HK-2 (cell line): ENCODE measurements at regions not wholly inside any gene's neighbourhood (a gene's known extent, or its start where the extent isn't known, plus 50 kb on each side); places are given as distances from the start of the nearest gene placed in this dataset.
"Not testable (repeated sequence)": the region's sequence is repeated elsewhere in the genome, so short reads cannot be mapped to it uniquely, and the experiment has no call there.

Source experiments
- DNase-seq: peaks from one replicate; pipeline ENCODE4 v3.0.0-alpha.2; 2018; ENCODE audit not compliant: unreplicated experiment

- DNase-seq, result no peak
Measured at GRCh38 chr13:111492958-111493357, 172.5 kb downstream of the TEX29 start.

- DNase-seq, result no peak
Measured at GRCh38 chr13:111493468-111493867, 173.0 kb downstream of the TEX29 start.

- no peak for DNase-seq
Measured at GRCh38 chr13:111494641-111495040, 174.2 kb downstream of the TEX29 start.

DNA sequence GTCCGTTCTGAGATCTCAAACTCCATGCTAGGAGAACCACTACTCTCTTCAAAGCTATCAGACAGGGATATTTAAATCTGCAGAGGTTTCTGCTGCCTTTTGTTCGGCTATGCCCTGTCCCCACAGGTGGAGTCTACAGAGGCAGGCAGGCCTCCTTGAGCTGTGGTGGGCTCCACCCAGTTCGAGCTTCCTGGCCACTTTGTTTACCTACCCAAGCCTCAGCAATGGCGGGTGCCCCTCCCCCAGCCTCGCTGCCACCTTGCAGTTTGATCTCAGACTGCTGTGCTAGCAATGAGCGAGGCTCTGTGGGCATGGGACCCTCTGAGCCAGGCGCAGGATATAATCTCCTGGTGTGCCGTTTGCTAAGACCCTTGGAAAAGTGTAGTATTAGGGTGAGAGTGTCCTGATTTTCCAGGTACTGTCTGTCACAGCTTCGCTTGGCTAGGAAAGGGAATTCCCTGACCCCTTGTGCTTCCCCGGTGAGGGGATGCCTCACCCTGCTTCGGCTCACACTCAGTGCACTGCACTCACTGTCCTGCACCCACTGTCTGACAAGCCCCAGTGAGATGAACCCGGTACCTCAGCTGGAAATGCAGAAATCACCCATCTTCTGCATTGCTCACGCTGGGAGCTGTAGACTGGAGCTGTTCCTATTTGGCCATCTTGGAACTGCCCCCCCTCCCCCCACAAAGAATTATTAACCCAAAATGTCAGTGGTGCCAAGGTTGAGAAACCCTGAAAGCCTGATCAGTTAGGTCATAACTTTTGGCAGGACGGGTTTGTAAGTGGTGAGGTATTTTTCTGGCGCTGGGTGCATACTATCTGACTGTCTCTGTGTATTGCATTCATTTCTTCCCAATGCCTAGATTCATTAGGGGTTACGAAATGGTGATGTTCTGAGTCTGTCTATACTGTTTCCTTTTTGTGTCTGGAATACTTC lies 181.4 kb downstream of the TEX29 start:
- DNase-seq, result not testable (repeated sequence)

GRCh38 chr13:111502957-111503356 lies 182.5 kb downstream of the TEX29 start:
- DNase-seq, result no peak

GRCh38 chr13:111503376-111503775 lies 182.9 kb downstream of the TEX29 start:
- no peak for DNase-seq

DNA sequence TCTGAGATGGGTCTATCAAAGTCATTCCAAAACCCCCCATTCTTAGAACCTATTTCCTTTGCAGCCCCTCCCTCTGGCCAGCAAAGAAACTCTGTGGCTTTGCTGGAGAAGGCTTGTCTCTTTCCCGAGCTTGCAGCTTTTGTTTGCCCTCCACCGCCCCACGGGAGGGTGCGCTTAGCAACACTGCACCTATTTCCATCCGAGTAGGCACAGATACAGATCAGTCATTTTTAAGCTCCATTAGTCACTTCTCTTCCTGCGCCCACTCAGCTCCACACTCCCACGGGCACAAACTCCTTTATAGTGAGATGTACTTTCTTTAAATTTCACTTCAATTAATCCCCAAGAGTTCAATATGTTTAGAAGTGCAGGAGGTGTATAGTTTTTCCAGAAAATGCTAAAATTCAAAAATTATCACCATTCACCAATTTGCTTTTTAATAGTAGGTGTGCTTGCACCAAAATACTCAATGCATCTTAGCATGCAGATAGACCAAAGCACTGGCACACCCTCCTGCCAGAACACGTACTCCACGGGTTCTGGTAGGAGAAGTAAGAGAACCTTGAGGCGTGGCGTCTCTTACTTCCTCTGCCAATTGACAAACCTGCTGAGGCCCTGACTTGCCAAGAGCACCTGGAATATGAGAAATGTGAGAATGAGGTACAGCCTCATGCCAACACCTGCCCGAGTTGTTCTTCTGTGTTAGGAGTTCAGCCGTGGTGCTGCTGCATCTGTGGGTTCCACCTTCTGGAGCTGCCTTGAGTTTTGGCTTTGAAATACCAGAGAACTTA lies 183.7 kb downstream of the TEX29 start:
- DNase-seq, result no peak

GRCh38 chr13:111505175-111505777 lies 184.8 kb downstream of the TEX29 start:
- DNase-seq, result no peak

- no peak for DNase-seq
Measured at GRCh38 chr13:111506125-111506524, 185.7 kb downstream of the TEX29 start.

DNA sequence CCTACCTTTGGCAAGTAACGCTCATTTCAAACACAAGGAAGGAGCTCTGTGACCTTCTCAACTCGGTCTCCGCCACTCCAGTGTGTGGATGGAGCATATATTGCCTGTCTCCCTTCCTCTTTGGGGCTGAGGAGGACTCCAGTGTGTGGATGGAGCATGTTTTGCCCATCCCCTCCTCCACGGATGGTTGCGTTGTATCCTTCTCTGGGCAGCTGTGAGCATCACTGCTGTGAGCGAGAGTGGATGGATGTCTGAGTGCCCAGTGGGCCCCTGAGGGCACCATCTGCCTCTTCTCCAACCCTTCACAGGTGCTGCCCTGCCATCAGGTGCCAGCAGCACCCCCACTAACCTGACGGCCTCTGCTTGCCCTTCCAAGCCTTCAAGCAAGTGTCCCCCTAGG lies 186.2 kb downstream of the TEX29 start:
- DNase-seq, result no peak

DNA sequence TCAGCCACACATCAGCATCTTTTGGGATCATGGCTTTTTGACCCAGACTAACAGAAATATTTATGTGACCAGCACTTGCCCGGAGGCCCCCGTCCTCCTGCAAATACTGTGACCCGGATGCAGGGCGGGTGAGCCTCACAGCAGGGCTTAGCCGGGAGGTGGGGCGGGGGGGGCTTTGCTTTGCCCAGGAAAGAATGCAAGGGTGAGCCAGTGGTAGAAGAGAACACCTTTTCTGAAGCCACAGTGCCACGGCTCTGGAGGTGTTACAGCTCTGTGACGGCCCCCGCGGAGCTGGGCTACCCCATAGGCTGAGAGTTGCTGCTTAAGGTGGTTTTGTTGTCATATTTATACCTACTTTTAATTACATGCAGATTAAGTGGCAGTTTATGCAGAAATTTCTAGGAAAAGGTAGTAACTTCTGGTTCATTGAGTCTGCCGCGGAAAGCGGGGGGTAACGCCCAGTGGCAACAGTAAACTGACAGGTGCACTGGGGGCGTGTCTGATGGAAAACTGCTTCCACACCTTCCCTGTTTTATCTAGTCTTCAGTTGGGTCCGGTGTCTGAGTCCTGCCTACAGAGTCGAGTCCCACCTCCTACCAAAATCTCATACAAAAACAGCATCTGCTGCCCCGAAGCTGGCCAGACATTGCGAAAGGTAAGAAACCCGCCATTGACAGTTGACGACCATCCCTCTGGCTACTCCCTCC lies 187.9 kb downstream of the TEX29 start:
- no peak for DNase-seq

DNA sequence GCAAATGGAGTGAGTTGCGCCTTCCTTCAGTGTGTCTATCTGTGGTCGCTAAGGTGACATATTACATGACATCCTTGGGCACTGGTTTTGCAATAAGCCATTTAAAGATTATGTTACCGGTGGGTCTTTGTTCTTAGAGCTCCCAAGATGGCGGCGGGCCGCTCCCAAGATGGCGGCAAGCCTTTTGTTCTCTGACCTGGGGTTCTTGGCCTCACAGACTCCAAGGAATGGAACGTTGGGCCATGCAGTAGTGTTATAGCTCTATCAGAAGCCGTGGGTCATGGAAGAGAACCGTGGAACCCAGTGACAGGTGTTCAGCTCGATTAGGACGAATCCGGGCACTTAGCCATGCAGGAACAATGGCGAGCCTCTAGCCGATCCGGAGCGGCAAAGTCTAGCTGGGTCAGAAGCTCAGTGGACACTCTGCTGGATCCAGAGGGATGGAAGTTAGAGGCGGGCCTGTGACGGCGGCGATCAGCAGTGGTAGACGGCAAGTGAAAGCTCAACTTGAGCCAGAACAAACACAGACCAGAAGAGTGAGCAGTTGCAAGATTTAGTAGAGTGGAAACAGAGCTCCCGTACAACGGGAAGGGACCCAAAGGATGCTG lies 188.6 kb downstream of the TEX29 start:
- DNase-seq, result no peak

- no peak for DNase-seq
Measured at GRCh38 chr13:111510502-111511218, 190.2 kb downstream of the TEX29 start.

DNA sequence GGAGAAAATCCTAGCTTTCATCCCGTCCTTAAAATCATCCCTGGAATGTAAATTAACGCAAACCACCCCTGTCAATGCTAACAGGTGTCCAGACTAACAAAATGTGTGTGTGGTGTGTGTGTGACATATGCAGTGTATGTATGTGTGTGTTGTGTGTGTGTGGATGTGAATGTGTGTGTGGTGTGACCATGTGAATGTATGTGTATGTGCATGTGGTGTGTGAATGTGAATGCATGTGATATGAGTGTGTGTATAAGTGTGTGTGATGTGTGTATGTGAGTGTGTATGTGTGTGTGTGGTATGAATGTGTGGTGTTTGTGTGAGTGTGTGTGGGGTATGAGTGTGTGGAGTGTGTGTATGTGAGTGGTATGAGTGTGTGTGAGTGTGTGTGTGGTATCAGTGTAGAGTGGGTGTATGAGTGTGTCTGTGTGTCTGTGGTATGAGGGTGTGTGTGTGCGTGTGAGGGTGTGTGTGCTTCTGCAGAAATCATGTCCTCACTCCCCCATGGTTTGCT lies 190.8 kb downstream of the TEX29 start:
- DNase-seq, result no peak

DNA sequence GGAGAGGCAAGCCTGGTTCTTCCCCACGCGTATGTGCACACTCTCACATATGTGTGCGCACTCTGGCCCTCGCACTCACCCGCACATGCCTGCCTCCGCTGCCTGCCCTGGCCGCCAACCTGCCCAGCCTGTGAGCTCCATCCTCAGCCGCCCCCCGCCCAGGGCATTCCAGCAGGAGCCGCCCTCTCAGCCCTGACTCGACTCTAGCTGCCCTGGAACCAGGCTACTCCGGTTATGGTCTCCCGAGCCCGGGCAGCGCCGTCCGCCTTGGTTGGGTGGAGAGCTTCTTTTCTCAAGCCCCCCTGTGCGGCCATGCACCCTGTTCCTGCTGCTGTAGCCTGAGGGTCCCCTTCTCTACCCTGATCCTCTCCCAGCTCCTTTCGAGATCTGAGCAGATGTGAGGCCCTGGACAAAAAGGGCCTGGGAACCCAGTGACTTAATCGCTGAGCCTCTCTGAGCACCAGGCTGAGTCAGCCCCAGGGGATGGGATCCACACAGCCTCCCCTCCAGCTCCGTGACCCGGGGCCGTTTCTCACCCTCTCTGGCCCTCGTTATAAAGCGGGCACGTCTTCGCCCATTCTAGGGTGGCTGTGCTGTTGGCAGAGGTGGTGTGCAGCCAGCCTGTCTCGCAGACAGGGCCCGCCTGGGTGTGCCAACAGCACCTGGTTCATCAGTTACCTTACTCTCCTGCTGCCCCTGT lies 191.5 kb downstream of the TEX29 start:
- no peak for DNase-seq

DNA sequence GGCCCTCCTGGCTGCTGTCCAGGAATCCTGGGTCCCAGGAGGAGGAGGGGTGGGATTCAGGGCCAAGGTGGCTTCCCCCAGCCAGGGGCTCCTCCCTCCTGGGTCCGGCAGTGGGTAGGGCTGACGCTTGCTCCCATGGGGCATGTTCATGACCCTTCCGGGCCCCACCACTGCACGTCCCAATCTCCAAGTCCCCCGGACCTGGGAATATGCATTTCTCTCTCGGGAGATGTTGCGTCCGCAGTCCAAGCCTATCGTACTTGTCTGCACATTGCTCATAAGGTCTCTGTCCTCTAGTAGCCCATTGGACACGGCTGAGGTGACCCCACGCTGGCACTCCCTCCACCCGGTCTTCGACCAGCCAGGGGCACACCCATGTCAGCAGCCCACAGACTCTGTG lies 192.3 kb downstream of the TEX29 start:
- DNase-seq, result no peak

- DNase-seq, result no peak
Measured at GRCh38 chr13:111513766-111514609, 193.5 kb downstream of the TEX29 start.

GRCh38 chr13:111514610-111515306 lies 194.3 kb downstream of the TEX29 start:
- no peak for DNase-seq

- DNase-seq, result no peak
Measured at GRCh38 chr13:111515307-111515617, 194.8 kb downstream of the TEX29 start.
